Breast epithelium (tissue), 4 donors: ENCODE measurements at regions not wholly inside any gene's neighbourhood (a gene's known extent, or its start where the extent isn't known, plus 50 kb on each side); places are given as distances from the start of the nearest gene placed in this dataset.

Source experiments
- DNase-seq, 2 donors: peaks; one replicate each; pipeline ENCODE4 v3.0.0-alpha.2; 2019; ENCODE audit warnings: low spot score in 2 of 2
- H3K27ac ChIP-seq, 2 donors: fragments of 200-600 bp; sonication (generic) in 1 of 2; one replicate each; pipeline ENCODE4 v1.5.1; 2016 to 2019; ENCODE audit warnings: mild to moderate bottlenecking in 1 of 2
- H3K27me3 ChIP-seq, 2 donors: fragments of 200-600 bp; sonication (generic) in 1 of 2; one replicate each; pipeline versions ENCODE4 v1.5.1 to v1.6.0; 2017 to 2019; ENCODE audit warnings: control low read depth in 1 of 2, mild to moderate bottlenecking in 1 of 2
- H3K36me3 ChIP-seq: fragments of 200-600 bp; one replicate; pipeline ENCODE4 v1.5.1; 2019
- H3K4me1 ChIP-seq, 2 donors: fragments of 200-600 bp; sonication (generic); one replicate each; pipeline ENCODE4 v1.5.1; 2016 to 2019; ENCODE audit warnings: control low read depth in 1 of 2
- H3K4me3 ChIP-seq, 3 donors: fragments of 200-600 bp; sonication (generic); 1 replicate in 2 of 3; 2 replicates in 1 of 3; pipeline ENCODE4 v1.5.1; 2016 to 2019; ENCODE audit warnings: mild to moderate bottlenecking in 3 of 3, moderate library complexity in 2 of 3
- H3K9me3 ChIP-seq, 2 donors: fragments of 200-600 bp; sonication (generic) in 1 of 2; one replicate each; pipeline ENCODE4 v1.5.1; 2016 to 2019; ENCODE audit warnings: control low read depth in 1 of 2
- POLR2A ChIP-seq: fragments of 450-650 bp; IDR thresholded peaks from one replicate; pipeline ENCODE4 v1.6.1; 2016; ENCODE audit warnings: antibody characterized with exemption, mild to moderate bottlenecking, moderate library complexity
- POLR2AphosphoS5 ChIP-seq, 3 donors: sonication (generic); formaldehyde crosslinking; IDR thresholded peaks; one replicate each; pipeline ENCODE4 v1.6.1; 2017; ENCODE audit warnings: antibody characterized with exemption in 3 of 3
- intact Hi-C: fragments of 100-400 bp; cut with DNase I; formaldehyde crosslinking; loops from one replicate; pipeline ENCODE4 v1.15.1; 2023; ENCODE audit warnings: low total_unique reads
- TF ChIP-seq, protein P1 (sequence below), 3 donors: fragments of 450-650 bp; IDR thresholded peaks; one replicate each; pipeline ENCODE4 v1.5.1; 2016 to 2017; ENCODE audit warnings: antibody characterized with exemption in 3 of 3, mild to moderate bottlenecking in 3 of 3, moderate library complexity in 3 of 3

- intact Hi-C loops = no loop called here
- H3K4me1 ChIP-seq = peaks cover 0 to 7% of the 10 kb centered on the region in 2 donors
Observed at GRCh38 chr13:109671919-109672318, 114.5 kb downstream of the IRS2 start.

DNA sequence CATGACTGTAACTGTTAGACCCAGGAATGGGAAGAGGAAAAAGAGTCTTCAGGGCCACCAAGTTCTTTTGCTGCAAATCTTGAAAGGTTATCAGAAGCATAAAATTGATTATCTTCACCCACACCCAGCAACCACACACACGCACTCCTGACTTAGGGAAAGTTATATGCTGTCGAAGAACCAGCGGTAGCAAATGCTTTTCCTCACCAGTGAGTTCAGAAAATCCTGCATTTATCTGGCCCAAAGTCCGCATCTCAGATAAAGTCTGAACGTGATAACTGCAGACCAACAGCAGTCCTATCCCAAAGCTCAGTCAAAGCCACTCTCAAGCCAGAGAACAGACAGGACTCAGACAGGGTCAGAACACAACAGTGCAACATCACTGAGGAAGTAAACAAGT is 115.6 kb downstream of the IRS2 start:
- intact Hi-C loops = no loop called here
- Histone ChIP-seq H3K4me3 (no peak overlapping the region), H3K27me3 (no peaks in the 10 kb centered on the region), H3K36me3 (no peaks in the 10 kb centered on the region), H3K4me1 (peaks cover 0 to 7% of the 10 kb centered on the region in 2 donors), H3K27ac (no peak overlapping the region), H3K9me3 (no peaks in the 10 kb centered on the region)
- TF ChIP-seq, protein P1, sequence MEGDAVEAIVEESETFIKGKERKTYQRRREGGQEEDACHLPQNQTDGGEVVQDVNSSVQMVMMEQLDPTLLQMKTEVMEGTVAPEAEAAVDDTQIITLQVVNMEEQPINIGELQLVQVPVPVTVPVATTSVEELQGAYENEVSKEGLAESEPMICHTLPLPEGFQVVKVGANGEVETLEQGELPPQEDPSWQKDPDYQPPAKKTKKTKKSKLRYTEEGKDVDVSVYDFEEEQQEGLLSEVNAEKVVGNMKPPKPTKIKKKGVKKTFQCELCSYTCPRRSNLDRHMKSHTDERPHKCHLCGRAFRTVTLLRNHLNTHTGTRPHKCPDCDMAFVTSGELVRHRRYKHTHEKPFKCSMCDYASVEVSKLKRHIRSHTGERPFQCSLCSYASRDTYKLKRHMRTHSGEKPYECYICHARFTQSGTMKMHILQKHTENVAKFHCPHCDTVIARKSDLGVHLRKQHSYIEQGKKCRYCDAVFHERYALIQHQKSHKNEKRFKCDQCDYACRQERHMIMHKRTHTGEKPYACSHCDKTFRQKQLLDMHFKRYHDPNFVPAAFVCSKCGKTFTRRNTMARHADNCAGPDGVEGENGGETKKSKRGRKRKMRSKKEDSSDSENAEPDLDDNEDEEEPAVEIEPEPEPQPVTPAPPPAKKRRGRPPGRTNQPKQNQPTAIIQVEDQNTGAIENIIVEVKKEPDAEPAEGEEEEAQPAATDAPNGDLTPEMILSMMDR (IDR thresholded peaks at IDR 0.05) = no peak
- no peak for TF ChIP-seq POLR2A
- no peak for TF ChIP-seq POLR2AphosphoS5 (IDR thresholded peaks at IDR 0.05)
- DNase-seq = no peak

More at GRCh38 chr13:109671919-109672318, 114.5 kb downstream of the IRS2 start:
- DNase-seq = no peak
- TF ChIP-seq POLR2AphosphoS5 (IDR thresholded peaks at IDR 0.05) (no peak), POLR2A (no peak)
- TF ChIP-seq, protein P1 (IDR thresholded peaks at IDR 0.05) = no peak
- Histone ChIP-seq H3K4me3 (no peak overlapping the region), H3K27me3 (no peaks in the 10 kb centered on the region), H3K27ac (no peak overlapping the region), H3K36me3 (no peaks in the 10 kb centered on the region), H3K9me3 (no peaks in the 10 kb centered on the region)

GRCh38 chr13:109669956-109670355 is 116.4 kb downstream of the IRS2 start:
- H3K27ac ChIP-seq = peak overlapping the region; percentile 29 to 61
- TF ChIP-seq POLR2A = no peak
- H3K36me3 ChIP-seq = no peaks in the 10 kb centered on the region
- H3K9me3 ChIP-seq = no peaks in the 10 kb centered on the region
- no peak overlapping the region for H3K4me3 ChIP-seq
- peaks cover 0 to 7% of the 10 kb centered on the region in 2 donors for H3K4me1 ChIP-seq
- intact Hi-C loops = no loop called here
- no peaks in the 10 kb centered on the region for H3K27me3 ChIP-seq
- DNase-seq = no peak

DNA sequence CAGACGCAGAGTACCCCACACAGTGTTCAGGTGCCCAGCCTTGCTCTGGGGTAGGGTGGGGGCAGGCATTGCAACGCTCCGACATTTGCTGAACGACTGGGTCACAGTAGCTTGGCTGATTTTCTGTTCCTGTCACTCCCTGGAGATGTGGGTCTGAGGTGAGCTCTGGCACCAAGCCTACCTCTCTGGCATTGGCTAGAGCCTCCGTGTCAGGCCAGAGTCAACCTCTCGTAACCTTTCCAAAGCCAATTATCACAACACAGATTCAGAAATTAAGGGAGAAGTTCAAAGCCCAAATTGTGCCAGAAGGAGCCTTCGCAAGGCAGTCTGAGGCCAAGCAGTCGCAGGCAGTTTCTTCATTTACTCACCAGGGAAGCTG is 117.2 kb downstream of the IRS2 start:
- Histone ChIP-seq H3K27me3 (no peaks in the 10 kb centered on the region), H3K4me1 (peaks cover 0 to 7% of the 10 kb centered on the region in 2 donors), H3K27ac (peak overlapping the region; percentile 75 to 78), H3K9me3 (no peaks in the 10 kb centered on the region), H3K4me3 (no peak overlapping the region), H3K36me3 (no peaks in the 10 kb centered on the region)
- intact Hi-C loops = no loop called here
- TF ChIP-seq, protein P1 (IDR thresholded peaks at IDR 0.05) = no peak
- no peak for TF ChIP-seq POLR2A
- TF ChIP-seq POLR2AphosphoS5 (IDR thresholded peaks at IDR 0.05) = no peak
- DNase-seq = no peak

GRCh38 chr13:109668433-109669233 is 117.8 kb downstream of the IRS2 start:
- Histone ChIP-seq H3K27me3 (no peaks in the 10 kb centered on the region), H3K36me3 (no peaks in the 10 kb centered on the region), H3K4me1 (peaks cover 0 to 7% of the 10 kb centered on the region in 2 donors), H3K27ac (peak overlapping the region; percentile 75 to 78), H3K9me3 (no peaks in the 10 kb centered on the region), H3K4me3 (no peak overlapping the region)
- no peak for DNase-seq
- TF ChIP-seq, protein P1 (IDR thresholded peaks at IDR 0.05) = no peak
- no peak for TF ChIP-seq POLR2A
- no peak for TF ChIP-seq POLR2AphosphoS5 (IDR thresholded peaks at IDR 0.05)
- intact Hi-C loops = no loop called here
